ENCODE measurements at regions not wholly inside any gene's neighbourhood (a gene's known extent, or its start where the extent isn't known, plus 50 kb on each side); places are given as distances from the start of the nearest gene placed in this dataset.
"Not testable (repeated sequence)": the region's sequence is repeated elsewhere in the genome, so short reads cannot be mapped to it uniquely, and the experiment has no call there.

- CTCF ChIA-PET (ENCODE audit: low intra/inter-chr PET ratio, low total read pairs), result no interaction called here
- Histone ChIP-seq H3K4me3 (replicated peaks in 1 of 3; ENCODE audit: insufficient read depth in 1 of 3, low read depth in 2 of 3, low read length in 3 of 3) (no peak overlapping the region), H3K27me3 (ENCODE audit: control insufficient read depth in 1 of 2, insufficient read depth in 2 of 2, low read length in 2 of 2) (no peaks in the 10 kb centered on the region), H3K9me3 (ENCODE audit: low read length) (no peaks in the 10 kb centered on the region), H4K20me1 (ENCODE audit: insufficient read depth, low read length) (no peaks in the 10 kb centered on the region), H3K36me3 (replicated peaks in 1 of 2; ENCODE audit: control insufficient read depth in 1 of 2, insufficient read depth in 2 of 2, low read length in 2 of 2) (no peaks in the 10 kb centered on the region), H3K9ac (ENCODE audit: insufficient read depth, low read depth, low read length) (no peak overlapping the region), H3K4me2 (ENCODE audit: low read depth, low read length) (no peak overlapping the region), H3K79me2 (ENCODE audit: insufficient read depth, low read length) (no peaks in the 10 kb centered on the region), H2AFZ (ENCODE audit: low read length) (no peak overlapping the region), H3K27ac (ENCODE audit: extremely low read length, insufficient read depth, low read length) (no peak overlapping the region), H3K4me1 (ENCODE audit: insufficient read depth, low read length) (no peaks in the 10 kb centered on the region)
- intact Hi-C loops (cut with micrococcal nuclease; ENCODE audit: unreplicated experiment) (no loop called here), in situ Hi-C loops (cut with HindIII; ENCODE audit: extremely low pct_ligation_motif_present, low pct_unique_long_range_greater_than_20kb) (no loop called here)
- TF ChIP-seq ZBTB21 (CRISPR knock-in tag; IDR thresholded peaks at IDR 0.05) (no peak), NFE2L1 (CRISPR knock-in tag; IDR thresholded peaks at IDR 0.05; ENCODE audit: borderline replicate concordance) (no peak), ZC3H4 (CRISPR knock-in tag; IDR thresholded peaks at IDR 0.05; ENCODE audit: borderline replicate concordance) (no peak), ZNF878 (CRISPR knock-in tag; IDR thresholded peaks at IDR 0.05) (no peak), SOX5 (CRISPR knock-in tag; IDR thresholded peaks at IDR 0.05; ENCODE audit: borderline replicate concordance) (no peak), ZNF577 (CRISPR knock-in tag; IDR thresholded peaks at IDR 0.05; ENCODE audit: borderline replicate concordance, low read depth) (no peak), NCOR1 (IDR thresholded peaks at IDR 0.05; ENCODE audit: borderline replicate concordance, low read length) (no peak), TMF1 (CRISPR knock-in tag; IDR thresholded peaks at IDR 0.05; ENCODE audit: low read depth) (no peak), YEATS4 (CRISPR knock-in tag; IDR thresholded peaks at IDR 0.05; ENCODE audit: borderline replicate concordance) (no peak), THAP11 (CRISPR knock-in tag; IDR thresholded peaks at IDR 0.05) (no peak), ZFX (CRISPR knock-in tag; IDR thresholded peaks at IDR 0.05; ENCODE audit: low read depth) (no peak), ZBTB39 (CRISPR knock-in tag; IDR thresholded peaks at IDR 0.05) (no peak), PCBP1 (IDR thresholded peaks at IDR 0.05; ENCODE audit: borderline replicate concordance, low read depth, low read length) (no peak), ZNF713 (CRISPR knock-in tag; IDR thresholded peaks at IDR 0.05) (no peak), RARA (CRISPR knock-in tag; IDR thresholded peaks at IDR 0.05) (no peak), CERS6 (CRISPR knock-in tag; IDR thresholded peaks at IDR 0.05) (no peak), NFKBIZ (CRISPR knock-in tag; IDR thresholded peaks at IDR 0.05) (no peak), ZNF329 (CRISPR knock-in tag; IDR thresholded peaks at IDR 0.05; ENCODE audit: low read depth) (no peak)
- POLR2A ChIA-PET, result no interaction called here
- no TSS peak for BruUV-seq (replicated peaks)
- ATAC-seq (no peak), DNase-seq (ENCODE audit: low spot score) (no peak), FAIRE-seq (no peak)
- WGBS (ENCODE audit: low lambda C conversion rate), result 0% methylated on average over 5 of the region's 5 CpGs
These were observed 324.7 kb upstream of the KAZN start for GRCh38 chr1:14273811-14274210.

GRCh38 chr1:14279891-14280290 is 318.6 kb upstream of the KAZN start:
- POLR2A ChIA-PET; FAIRE-seq; H3K4me3 ChIP-seq (replicated peaks in 1 of 3; ENCODE audit: insufficient read depth in 1 of 3, low read depth in 2 of 3, low read length in 3 of 3); H3K27me3 ChIP-seq (ENCODE audit: control insufficient read depth in 1 of 2, insufficient read depth in 2 of 2, low read length in 2 of 2); intact Hi-C loops (cut with micrococcal nuclease; ENCODE audit: unreplicated experiment); H3K79me2 ChIP-seq (ENCODE audit: insufficient read depth, low read length); H3K9me3 ChIP-seq (ENCODE audit: low read length); ATAC-seq; H3K27ac ChIP-seq (ENCODE audit: extremely low read length, insufficient read depth, low read length); H3K9ac ChIP-seq (ENCODE audit: insufficient read depth, low read depth, low read length); in situ Hi-C loops (cut with HindIII; ENCODE audit: extremely low pct_ligation_motif_present, low pct_unique_long_range_greater_than_20kb); DNase-seq (ENCODE audit: low spot score); BruUV-seq (replicated peaks); H3K4me2 ChIP-seq (ENCODE audit: low read depth, low read length); H3K4me1 ChIP-seq (ENCODE audit: insufficient read depth, low read length); H3K36me3 ChIP-seq (replicated peaks in 1 of 2; ENCODE audit: control insufficient read depth in 1 of 2, insufficient read depth in 2 of 2, low read length in 2 of 2); CTCF ChIA-PET (ENCODE audit: low intra/inter-chr PET ratio, low total read pairs); H2AFZ ChIP-seq (ENCODE audit: low read length); H4K20me1 ChIP-seq (ENCODE audit: insufficient read depth, low read length): not testable (repeated sequence)
- 53% methylated on average over 6 of the region's 12 CpGs for WGBS (ENCODE audit: low lambda C conversion rate)
